ENCODE measurements at regions not wholly inside any gene's neighbourhood (a gene's known extent, or its start where the extent isn't known, plus 50 kb on each side); places are given as distances from the start of the nearest gene placed in this dataset.

- no peak for ATAC-seq
Observed at GRCh38 chr3:16114930-16115329, 59.5 kb upstream of the GALNT15 start.

GRCh38 chr3:16118396-16118795 lies 56.1 kb upstream of the GALNT15 start:
- no peak for ATAC-seq

GRCh38 chr3:16119887-16120286 lies 54.6 kb upstream of the GALNT15 start:
- ATAC-seq = no peak

GRCh38 chr3:16121391-16121790 lies 53.1 kb upstream of the GALNT15 start:
- ATAC-seq = no peak

- ATAC-seq = no peak
Observed at GRCh38 chr3:16122155-16122554, 52.3 kb upstream of the GALNT15 start.

GRCh38 chr3:16122661-16123060 lies 51.8 kb upstream of the GALNT15 start:
- peak; percentile 48 for ATAC-seq

- ATAC-seq = peak; percentile 88
Observed at GRCh38 chr3:16124636-16125035, 49.8 kb upstream of the GALNT15 start.
